ENCODE measurements at regions not wholly inside any gene's neighbourhood (a gene's known extent, or its start where the extent isn't known, plus 50 kb on each side); places are given as distances from the start of the nearest gene placed in this dataset.

DNA sequence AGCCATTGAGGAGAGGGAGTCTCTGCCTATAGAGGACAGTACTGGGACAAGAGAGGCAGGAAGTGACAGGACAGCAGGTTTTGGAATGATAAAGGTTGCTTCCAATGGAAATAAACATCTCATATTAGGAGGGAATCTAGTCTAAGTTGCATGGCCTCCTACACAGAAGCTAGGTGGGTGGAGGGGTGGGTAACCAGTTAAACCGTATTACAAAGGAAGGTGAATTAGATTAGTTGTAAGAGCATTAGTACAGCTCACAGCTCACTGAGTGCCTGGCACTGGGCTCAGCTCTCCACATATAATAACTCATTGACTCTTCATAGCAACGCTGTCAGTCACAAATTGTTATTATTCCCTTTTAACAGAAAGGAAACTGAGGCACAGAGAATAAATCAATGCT is 468.1 kb downstream of the PTPRU start:
- no peak for DNase-seq

DNA sequence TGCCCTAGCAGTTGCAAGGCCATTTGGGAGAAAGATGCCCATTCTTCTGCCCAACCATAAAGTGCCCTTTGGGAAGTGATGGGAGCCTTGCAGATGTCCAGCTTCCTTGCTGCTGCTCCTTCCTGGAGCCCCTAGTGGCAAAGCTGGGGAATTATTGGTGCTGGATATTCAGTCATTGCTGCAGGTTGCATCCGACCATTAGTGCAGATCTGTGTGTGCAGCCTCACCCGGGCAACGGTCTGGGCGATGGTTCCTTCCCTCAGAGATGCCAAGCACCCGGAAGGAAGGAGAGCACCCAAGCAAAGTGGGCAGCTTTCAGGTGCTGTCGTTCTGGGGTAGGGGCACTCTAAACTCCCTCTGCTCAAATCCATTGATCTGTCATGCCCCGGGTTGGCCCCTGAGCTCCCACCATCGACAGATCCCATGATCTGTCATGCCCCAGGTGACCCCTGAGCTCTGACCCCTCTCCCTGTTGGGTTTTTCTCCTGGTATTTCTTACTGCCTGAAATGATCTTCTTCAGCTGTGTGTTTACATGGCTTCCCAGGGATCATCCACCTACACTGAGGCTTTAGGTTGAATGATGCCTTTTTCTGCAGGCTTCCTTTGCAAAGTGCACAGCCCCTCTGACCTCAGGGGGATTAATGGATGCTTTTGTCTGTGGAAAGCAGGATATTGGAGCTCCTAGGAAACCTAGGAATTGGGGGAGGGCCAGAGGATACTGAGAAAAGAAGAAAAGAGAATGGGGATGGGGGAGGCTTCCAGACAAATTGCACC is 467.5 kb downstream of the PTPRU start:
- DNase-seq, result no peak

DNA sequence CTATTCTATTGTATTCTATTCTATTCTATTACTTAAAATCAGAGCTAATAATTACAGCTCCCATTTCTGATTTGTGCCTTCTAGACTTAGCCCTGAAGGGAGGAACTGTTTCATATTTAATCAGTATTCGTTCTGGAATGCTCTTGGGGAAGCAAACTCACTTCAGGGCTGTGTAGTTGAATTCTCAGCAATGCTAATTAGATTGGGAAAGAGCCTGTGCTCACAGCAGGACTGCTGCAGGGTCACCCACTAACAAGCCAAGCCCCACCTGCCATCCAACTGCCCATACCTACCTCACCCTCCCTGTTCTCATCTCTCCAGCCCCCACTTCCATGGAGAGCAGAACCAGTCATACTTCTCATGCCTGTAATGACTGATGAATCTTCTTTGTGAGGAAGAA is 464.2 kb downstream of the PTPRU start:
- DNase-seq, result no peak

DNA sequence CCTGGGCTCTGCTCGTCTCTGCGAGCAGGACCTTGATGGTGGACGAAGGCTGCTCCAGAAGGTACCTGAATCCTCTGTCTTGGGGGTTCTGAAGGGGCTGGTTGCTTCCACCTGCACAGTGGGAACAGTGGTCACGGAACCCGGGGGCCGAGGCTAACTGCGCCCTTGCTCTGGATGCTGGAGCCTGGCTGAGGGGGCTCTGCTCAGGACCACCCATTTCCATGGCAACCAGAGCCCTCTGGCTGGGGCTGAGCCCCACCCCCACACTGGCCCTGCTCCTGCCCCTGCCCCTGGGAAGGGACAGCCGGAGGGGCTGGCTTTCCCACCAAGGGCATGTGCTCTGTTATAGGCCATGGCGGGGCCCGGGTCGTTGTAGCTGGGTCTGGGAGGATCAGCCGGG is 462.3 kb downstream of the PTPRU start:
- no peak for DNase-seq

DNA sequence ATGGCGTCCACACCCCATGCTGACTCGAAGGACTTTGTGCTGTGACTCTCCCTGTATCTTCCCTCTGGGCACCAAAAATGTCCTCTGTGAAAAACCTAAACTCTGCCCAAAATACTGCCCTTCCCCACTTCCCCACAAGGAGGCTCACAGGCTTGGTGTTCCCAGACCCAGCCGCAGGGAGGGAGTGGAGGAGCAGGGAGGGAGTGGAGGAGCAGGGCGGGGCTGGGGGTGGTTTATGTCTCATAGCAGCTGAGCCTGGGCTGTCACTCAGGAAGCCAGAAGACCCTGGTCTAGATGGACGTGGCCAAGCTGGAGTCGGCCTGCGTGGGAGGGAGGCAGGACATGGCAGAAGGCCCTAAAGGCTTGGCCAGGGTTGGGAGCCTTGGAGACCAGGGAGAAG is 461.7 kb downstream of the PTPRU start:
- no peak for DNase-seq

DNA sequence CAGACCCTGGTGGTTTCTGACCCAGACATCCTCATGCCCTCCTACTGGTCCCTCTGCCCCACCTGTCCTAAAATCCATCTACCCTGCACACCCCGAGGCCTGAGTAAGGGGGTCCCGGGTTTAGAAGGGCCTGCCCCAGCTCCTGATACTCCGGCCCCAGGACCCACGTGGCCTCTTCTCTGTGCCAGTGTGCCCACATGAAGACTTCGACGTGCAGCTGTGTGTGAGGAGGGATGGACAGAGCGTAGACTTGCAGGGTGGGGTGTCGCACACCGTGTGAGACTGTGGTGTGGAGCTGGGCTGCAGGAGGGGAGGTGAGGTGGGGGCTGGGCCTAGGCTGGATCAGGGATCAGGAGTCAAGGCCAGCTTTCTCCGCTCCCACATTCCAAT is 461.1 kb downstream of the PTPRU start:
- no peak for DNase-seq

DNA sequence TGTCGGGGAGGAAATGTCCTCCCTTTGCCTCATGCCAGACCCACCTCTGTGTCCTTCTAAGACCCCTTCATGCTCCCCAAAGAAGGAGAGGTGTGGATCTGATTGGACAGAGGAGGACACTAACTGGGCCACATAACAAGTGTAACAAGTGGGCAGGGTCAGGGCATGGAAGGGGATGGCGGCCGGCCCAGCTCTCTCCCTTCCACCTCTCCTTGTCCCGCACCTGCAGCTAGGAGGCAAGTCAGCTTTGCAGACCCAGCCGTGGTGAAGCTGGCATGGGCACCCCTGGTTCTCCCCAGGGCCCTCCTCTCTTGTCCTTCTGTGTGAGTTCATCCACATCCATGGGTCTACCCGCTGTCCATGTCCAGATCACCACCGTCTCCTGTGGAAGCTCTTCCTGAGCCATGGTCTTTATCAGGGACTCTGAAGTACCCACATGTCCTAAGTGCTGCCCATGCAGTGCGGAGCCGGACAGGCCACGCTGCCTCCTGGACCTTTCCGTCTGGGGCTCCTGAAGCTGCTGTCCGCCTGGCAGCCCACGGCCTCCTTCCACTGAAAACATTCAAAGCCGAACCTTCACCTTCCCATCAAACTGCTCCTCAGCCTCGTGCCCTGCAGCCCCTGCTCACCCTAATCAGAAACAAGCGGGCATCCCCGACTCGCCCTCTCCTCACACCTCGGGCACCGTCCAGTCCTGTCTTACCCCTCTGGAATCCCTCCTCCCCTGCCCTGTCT is 460.5 kb downstream of the PTPRU start:
- no peak for DNase-seq

DNA sequence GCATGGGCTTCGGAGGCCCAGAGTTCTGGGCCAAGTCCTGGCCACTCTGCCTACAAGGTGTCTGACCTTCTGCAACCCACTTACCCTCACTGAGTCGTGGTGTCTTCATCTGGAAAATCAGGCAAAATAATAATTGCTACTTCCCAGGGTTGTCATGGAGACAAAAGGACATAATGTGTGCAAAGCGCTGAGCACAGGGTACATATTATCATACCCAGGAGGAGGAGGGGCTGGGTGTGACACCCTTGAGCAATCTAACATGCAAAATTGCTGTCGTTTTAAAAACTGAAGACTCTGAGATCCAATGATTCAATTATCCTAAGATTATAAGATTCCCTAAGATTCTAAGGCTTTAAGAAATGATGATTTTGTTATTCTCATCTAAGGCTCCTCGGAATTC is 459.5 kb downstream of the PTPRU start:
- no peak for DNase-seq

DNA sequence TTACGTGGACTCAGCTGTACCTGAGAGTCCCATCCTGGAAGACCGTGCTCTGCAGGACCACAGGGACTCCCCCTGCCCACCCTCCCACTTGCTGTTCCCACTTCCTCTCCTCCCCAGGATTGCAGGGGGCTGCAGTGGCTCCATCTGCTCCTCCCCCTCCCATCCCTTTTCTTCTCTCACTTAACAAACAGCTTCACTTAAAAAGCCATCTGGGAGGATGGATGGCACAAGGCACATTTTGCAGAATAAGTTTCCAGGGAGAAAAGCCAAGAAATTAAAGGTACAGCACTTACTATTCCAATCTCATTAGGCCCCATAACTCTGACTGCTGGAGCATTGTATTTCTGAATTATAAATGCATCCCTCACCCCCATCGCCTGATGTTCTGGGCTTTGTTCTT is 458.7 kb downstream of the PTPRU start:
- DNase-seq, result no peak

DNA sequence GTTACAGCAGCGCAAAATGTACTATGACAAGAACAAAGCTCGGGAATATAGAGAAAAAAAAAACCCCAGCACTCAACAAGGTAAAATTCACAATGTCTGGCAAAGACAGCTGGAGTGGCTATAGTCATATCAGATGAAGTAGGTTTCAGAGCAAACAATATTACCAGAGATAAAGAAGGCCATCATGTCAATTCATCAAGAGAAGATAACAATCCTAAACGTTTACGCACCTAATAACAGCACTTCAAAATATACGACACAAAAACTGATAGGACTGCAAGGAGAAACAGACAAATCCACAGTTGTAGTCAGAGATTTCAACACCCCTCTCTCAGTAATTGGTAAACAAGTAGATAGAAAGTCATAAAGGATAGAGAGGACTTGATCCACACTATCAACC is 455.2 kb downstream of the PTPRU start:
- DNase-seq, result no peak

DNA sequence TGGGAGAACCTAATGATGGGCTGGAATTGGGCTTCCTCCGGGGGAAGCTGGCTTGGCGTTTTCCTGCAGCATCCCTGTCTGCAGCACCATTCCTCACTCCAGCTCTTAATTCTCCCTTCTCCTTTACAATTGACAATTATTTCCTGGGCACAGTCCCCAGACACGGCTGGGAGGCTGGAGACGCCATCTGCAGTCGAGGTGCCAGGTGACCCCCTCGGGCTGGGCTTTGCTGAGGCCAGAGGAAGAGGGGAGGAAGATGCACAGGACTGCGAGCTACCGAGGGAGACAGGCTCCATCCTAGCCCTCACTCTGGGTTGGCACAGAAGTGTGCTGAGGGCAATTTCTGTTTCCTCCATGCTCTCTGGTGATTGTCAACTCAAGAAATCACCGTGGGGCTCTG is 453.8 kb downstream of the PTPRU start:
- DNase-seq, result no peak

DNA sequence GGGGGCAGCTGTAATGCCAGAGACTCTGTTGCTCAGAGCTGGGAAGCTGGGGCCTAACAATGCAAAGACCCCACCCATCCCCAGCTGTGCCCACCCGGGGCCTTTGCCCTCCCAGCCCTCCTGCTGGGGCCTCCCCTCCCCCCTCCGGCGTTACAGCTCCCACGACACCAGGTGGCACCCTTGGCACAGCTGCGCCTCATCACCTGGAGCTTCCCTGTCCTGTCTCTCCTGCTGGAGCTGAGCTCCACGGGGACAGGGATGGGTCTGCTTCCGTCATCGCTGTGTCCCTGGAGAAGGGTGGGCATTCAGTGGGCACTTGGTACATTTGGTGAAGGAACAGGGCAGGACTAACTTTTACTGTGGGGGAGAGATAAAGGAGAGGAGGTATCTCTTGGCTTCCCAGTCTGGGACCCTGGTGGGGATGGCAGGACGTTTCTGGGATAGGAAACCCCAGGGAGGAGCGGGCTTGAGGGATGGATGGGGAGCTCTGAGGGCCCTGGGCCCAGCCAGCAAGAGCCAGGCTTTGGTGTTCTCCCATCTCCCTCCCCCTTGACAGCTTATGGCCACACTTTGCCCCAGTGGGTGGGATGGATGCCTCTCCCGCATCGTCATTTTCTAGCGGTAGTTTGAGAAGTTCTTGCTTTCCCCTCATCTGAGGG is 453.2 kb downstream of the PTPRU start:
- no peak for DNase-seq

DNA sequence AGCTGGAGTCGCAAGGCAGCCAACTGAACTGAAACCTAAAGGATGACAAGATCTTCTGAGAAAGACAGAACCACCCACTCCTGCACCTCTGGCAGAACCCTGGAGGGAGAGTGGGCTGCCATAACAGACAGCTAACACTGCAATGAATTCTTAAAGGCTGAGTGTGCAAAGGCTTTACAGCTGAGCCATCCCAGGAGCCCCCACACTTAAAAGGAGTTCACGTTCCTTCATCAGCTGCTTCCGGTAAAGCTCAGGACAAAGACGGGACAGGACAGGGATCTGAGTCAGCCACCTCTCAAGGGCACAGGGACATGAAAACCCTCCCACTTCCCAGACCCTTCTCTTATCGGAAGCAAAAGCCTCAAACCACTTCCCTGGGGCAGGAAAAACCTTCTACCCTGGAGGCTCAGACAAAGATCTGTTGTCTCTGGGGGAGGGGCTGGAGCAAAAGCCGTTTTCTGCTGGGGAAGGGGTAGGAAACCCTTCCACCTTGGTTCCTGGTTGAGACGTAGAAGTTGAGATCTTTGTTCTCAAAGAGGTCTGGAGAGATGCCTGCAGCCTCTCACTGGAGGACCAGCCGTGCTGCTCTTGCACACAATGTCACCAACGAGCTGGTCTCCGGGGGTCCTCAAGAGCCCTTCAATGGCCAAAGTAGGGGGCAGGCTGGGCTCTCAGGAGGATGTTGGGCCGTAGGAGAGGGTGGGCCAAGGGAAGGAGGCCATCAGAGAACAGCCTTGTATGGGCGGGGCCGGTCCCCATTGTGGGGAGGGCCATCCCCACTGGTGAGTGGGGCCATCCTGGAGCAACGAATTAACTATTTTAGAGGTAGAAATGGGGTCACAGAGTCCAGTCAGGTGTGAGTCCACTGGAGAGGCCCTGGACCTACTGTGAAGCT is 452.4 kb downstream of the PTPRU start:
- no peak for DNase-seq

DNA sequence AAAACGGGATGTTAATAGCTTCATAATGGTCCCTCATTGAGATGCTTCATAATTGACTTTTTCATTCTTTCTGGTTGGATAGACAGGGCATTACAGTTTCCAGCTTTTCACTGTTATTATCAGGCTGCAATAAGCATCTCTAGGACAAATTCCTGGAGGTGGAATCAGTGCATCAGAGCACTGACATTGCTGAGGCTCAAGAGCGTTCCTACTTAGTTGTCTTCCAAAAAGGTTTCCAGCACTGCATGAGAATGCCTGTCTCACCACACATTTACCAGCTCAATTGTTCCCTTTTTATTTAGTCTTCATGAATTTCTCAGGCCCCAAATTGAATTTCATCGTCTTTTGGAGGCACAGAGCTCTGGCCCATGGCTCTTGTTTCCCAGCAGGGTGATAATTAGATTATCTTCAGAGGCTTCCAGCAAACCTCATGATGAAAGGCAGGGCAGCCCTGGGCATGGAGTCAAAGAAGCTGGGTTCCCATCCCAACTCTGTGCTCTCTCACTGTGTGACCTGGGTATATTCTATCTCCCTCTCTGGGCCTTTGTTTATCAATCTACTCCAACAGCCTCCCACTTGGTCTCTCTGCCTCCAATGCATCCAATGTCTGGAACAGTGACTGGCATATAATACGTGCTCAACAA is 451.4 kb downstream of the PTPRU start:
- no peak for DNase-seq

DNA sequence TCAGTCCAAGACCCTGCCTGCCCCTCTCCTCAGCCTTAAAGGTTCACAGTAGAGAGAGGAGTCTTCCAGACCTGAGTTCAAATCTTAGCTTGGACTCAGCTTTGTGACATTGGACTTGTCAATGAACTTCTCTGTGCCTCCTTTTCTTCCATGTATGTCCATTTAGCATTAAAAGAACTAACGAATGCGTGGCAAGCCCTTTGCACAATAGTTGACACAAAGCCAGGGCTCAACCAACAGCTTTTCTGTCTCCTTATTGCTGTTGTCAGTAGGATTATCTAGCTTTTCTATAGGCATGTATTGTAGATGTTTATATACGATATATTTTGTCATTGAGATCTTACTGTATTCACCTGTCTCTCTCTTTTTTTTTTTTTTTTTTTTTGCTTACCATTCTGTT is 450.8 kb downstream of the PTPRU start:
- no peak for DNase-seq

DNA sequence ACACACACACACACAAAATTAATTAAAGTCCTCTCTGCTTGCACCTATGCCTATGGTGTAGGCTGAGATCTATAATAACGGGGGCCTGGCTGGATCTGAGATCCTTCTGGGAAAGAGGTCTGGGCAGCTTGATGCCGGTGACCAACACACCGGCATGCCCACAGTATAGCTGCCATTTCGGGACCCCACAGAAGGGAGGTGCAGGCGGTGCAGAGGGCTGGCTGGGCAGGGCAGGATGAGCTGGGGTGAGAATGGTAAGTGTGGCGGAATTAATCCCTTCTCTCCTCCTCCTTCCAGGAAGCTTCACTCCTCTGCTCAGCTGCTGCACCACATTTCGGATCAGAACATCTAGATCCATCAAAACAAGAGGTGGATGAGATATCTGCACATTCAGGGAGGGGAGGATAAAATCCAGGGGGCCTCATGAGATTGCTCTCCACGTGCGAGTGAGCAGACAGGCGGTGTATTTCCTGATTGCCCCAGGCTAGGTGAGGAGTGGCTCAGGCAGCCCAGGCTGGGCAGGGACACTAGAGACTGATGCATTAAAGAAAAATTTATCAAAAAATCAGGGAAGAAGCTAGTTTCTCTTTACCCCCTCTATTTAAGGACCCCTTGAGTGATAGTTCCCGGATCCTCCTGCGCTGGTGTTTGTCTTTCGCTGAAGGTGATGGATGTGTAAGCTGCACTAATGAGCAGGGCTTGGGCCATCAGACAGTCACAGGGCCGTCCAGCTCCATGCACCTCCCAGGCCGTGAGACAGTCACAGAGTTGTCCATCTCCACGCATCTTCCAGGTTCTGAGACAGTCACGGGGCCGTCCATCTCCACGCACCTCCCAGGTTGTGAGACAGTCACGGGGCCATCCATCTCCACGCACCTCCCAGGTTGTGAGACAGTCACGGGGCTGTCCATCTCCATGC is 449.9 kb downstream of the PTPRU start:
- DNase-seq, result no peak

DNA sequence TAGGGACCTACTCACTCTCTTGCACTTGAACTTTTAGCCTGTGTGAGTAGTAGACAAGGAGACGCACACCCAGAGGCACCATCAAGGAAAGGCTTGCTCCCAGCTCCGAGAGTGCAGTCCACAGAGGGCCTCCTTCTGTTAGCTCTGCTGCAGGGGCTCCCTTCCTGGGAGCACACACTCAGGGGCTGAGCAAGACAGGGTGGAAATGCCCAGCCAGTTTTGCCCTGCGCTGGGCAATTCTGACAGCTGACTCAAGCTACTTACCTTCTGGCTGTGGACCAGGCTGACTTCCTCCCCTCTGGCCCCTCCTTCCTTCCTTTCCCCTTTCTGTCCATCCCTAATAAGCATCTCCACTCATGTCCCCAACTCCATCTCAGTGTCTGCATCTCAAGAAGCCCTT is 449.1 kb downstream of the PTPRU start:
- no peak for DNase-seq

DNA sequence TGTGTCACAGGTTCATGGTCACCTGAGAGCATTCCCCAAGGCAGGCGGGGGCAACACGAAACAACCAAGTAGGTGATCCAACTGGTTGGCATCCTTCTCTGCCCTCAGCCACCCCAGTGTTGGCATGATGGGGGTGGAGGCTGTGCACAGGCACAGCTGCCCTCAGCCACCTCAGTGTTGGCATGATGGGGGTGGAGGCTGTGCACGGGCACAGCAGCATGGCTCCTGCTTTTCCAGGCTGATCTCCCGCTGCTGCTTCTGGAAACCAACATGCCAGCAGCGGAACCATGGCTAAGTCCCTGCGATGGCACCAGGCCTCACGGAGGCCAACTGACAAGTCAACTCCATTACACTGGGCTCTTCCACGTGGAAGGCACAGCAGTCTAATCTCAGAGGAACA is 447.8 kb downstream of the PTPRU start:
- no peak for DNase-seq

DNA sequence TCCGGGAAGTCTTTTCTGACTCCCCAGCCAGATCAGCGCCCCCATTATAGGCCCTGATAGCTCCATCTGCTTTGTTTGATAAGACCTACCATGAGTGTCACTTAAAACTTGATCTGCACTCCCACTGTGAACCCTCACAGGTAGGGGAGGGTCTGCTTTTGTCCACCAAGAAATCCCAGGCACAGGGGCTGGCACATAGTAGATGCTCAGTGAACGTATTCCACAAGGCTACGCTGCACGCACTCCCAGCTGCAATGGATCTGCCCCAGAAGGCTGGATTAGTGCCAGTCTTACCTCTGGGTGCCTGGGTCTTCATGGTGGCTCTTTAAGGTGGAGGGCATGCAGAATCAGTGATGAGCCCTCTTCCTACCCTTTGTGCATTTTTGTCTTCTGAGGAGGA is 447.1 kb downstream of the PTPRU start:
- no peak for DNase-seq

DNA sequence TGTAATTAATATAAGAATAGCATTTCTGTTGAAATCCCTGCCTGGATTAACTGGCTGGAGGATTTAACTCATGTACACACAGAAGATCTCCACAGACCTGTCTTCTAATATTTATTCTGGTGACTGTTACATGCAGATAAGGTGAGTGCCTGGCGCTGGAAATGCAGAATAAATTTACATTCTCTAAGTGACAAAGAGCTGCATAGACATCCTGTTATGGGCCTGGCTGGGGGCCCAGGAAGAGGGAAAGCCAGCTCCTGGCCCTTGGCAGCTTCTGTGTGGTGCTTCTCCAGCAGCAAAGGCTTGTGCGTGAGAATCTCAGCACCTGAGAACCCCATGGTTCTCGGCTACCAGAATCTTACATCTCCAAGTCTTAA is 446.6 kb downstream of the PTPRU start:
- no peak for DNase-seq

DNA sequence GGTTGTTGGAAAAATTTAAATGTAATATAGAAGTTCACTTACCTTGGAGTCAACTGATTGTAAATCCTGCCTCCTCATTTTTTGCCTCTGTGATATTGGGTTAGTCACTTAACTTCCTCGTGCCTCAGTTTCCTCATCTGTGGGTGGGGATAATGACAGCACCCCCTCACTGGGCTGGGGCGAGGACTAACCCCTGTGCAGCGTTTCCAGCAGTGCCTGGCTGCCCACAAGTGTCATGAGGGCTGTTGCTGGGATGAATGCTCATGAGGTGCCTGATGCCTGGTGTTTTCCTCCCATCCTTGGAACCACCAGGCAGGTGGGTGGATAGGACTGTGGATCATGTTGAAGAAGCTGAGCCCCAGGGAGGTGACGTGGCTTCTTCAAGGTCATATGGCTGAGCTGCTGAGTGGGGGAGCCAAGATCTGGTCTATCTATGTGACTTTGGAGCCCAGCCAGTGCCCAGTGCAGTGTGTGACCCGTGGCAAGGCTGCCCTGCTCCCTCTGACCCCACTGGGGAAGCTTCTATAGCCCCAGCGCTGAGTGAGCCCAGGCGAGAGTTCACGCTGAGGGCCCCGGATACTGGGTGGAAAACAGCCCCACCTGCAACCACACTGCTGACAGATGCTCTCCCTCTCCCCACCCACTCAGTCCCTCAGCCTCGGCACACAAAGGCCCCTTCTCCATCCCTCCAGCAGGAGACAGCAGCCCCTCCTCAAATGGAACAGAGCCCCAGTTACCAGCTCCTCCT is 446.0 kb downstream of the PTPRU start:
- DNase-seq, result no peak
